ENCODE measurements at regions not wholly inside any gene's neighbourhood (a gene's known extent, or its start where the extent isn't known, plus 50 kb on each side); places are given as distances from the start of the nearest gene placed in this dataset.
A peak's percentile ranks its signal among the peaks of the same experiment; 100 is the strongest.
"Not testable (repeated sequence)": the region's sequence is repeated elsewhere in the genome, so short reads cannot be mapped to it uniquely, and the experiment has no call there.

DNA sequence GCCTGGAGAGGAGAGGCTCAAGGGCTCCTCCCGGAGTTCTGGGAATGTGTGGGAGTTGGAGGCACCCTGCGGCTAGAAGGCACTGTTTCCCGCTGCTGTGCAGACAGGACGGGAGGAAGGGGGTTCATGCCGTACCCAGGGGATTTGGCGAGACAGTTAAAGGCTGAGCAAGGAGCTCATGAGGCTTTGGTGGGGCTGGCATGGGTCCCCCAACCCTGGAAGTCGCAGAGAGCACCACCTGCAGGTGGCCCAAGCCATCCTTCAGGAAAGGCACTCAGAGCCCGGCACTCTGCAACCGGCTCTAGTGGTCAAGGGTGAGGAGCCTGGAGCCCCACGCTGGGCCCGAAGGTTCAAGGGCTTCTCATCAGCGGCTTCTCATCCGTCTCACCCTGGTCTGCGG, 138.2 kb downstream of the NPIPB11 start:
- CTCF ChIA-PET; H3K36me3 ChIP-seq (ENCODE audit: control insufficient read depth in 2 of 3, insufficient read depth in 3 of 3, low read length in 3 of 3); H3K4me1 ChIP-seq (ENCODE audit: control insufficient read depth in 2 of 2, insufficient read depth in 2 of 2, low read length in 2 of 2); H3K9me3 ChIP-seq (ENCODE audit: control insufficient read depth in 2 of 3, low read length in 3 of 3); POLR2A ChIA-PET; H3K27me3 Mint-ChIP-seq; H3K36me3 Mint-ChIP-seq; H3K4me1 Mint-ChIP-seq; intact Hi-C loops (cut with micrococcal nuclease); H3K27me3 ChIP-seq (ENCODE audit: control insufficient read depth in 2 of 2, insufficient read depth in 2 of 2, low read length in 2 of 2); DNase-seq; H3K27ac ChIP-seq (ENCODE audit: low read depth, low read length); ATAC-seq; H3K27ac Mint-ChIP-seq; H3K4me3 Mint-ChIP-seq; H3K4me3 ChIP-seq (ENCODE audit: low read length); H3K9me3 Mint-ChIP-seq: not testable (repeated sequence)

DNA sequence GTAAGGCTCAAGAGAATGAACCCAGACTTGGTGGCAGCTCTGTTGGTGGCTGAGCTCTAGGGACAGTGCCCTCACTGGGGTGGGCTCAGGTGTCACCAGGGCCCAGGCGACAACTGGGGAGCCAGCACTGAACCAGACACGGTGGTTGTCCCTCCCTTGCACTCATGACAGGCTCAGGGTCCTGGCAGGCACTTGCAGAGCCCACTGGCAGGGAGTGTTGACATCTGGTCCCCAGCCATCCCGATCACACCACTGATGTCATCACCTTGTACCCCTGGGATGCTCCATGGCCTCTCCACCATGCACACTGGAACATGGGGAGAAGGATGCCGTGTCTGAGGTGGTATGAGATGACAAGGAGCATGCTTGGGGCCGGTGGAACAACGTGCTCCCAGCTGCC, 138.6 kb downstream of the NPIPB11 start:
- H3K27ac ChIP-seq (ENCODE audit: low read depth, low read length); POLR2A ChIA-PET; H3K27me3 ChIP-seq (ENCODE audit: control insufficient read depth in 2 of 2, insufficient read depth in 2 of 2, low read length in 2 of 2); H3K4me1 ChIP-seq (ENCODE audit: control insufficient read depth in 2 of 2, insufficient read depth in 2 of 2, low read length in 2 of 2); H3K9me3 ChIP-seq (ENCODE audit: control insufficient read depth in 2 of 3, low read length in 3 of 3); H3K4me1 Mint-ChIP-seq; ATAC-seq; CTCF ChIA-PET; intact Hi-C loops (cut with micrococcal nuclease); H3K4me3 Mint-ChIP-seq; H3K27ac Mint-ChIP-seq; H3K27me3 Mint-ChIP-seq; DNase-seq; H3K36me3 Mint-ChIP-seq; H3K9me3 Mint-ChIP-seq; H3K4me3 ChIP-seq (ENCODE audit: low read length); H3K36me3 ChIP-seq (ENCODE audit: control insufficient read depth in 2 of 3, insufficient read depth in 3 of 3, low read length in 3 of 3): not testable (repeated sequence)

DNA sequence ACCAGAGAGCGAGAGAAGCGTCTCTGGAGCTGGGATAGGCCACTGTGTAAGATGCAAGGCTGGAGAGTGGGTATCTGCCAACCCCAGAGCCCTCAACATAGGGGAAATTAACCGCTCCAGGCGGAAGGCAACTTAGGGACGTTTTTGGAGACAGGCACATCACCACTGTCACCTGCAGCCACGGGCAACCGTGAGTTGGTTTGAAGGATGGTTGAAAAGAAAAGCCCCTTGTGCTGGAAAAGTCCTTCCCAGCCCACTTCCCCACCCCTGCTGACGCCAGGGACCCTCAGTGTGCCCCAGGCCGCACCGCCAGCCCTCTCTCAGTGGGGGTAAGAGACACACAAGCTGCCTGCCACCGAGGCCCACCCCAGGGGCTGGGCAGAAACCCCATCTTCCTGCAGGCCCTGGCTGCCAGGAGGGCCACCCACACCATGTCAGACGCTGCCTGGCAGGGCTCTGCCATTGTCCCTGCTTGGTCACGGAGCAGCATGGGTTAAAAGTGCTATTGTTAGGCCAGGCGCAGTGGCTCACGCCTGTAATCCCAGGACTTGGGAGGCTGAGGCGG, 139.4 kb downstream of the NPIPB11 start:
- H3K4me3 Mint-ChIP-seq; ATAC-seq; POLR2A ChIA-PET; H3K9me3 Mint-ChIP-seq; H3K4me3 ChIP-seq (ENCODE audit: low read length); intact Hi-C loops (cut with micrococcal nuclease); DNase-seq; H3K4me1 Mint-ChIP-seq; H3K27me3 ChIP-seq (ENCODE audit: control insufficient read depth in 2 of 2, insufficient read depth in 2 of 2, low read length in 2 of 2); CTCF ChIA-PET; H3K36me3 Mint-ChIP-seq; H3K27ac ChIP-seq (ENCODE audit: low read depth, low read length); H3K9me3 ChIP-seq (ENCODE audit: control insufficient read depth in 2 of 3, low read length in 3 of 3); H3K27me3 Mint-ChIP-seq; H3K36me3 ChIP-seq (ENCODE audit: control insufficient read depth in 2 of 3, insufficient read depth in 3 of 3, low read length in 3 of 3); H3K27ac Mint-ChIP-seq; H3K4me1 ChIP-seq (ENCODE audit: control insufficient read depth in 2 of 2, insufficient read depth in 2 of 2, low read length in 2 of 2): not testable (repeated sequence)

DNA sequence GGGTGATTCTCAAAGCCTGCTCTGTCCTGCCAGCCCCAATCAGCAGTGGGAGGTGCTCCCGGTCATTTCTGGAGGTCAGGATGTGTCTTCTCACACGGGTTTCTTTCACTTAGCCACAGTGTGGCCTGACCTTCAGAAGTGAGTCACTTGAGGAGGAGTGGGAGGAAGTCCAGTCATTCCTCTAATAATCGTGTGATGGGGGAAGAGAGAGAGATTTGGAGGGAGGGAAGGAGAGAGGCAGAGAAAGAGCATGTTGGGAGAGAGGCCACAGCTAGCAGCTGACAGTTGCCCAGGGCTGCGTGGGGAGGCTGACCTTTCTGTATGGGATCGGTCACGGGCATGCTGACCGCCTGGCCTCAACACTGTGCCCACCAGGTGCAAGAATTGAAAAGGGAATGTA, 139.9 kb downstream of the NPIPB11 start:
- H3K27me3 ChIP-seq (ENCODE audit: control insufficient read depth in 2 of 2, insufficient read depth in 2 of 2, low read length in 2 of 2); H3K36me3 Mint-ChIP-seq; H3K27ac Mint-ChIP-seq; CTCF ChIA-PET; H3K4me3 Mint-ChIP-seq; H3K9me3 Mint-ChIP-seq; H3K27ac ChIP-seq (ENCODE audit: low read depth, low read length); H3K9me3 ChIP-seq (ENCODE audit: control insufficient read depth in 2 of 3, low read length in 3 of 3); H3K4me1 ChIP-seq (ENCODE audit: control insufficient read depth in 2 of 2, insufficient read depth in 2 of 2, low read length in 2 of 2); intact Hi-C loops (cut with micrococcal nuclease); POLR2A ChIA-PET; H3K36me3 ChIP-seq (ENCODE audit: control insufficient read depth in 2 of 3, insufficient read depth in 3 of 3, low read length in 3 of 3); H3K4me1 Mint-ChIP-seq; H3K4me3 ChIP-seq (ENCODE audit: low read length); DNase-seq; H3K27me3 Mint-ChIP-seq: not testable (repeated sequence)
- ATAC-seq = peak; percentile 36

DNA sequence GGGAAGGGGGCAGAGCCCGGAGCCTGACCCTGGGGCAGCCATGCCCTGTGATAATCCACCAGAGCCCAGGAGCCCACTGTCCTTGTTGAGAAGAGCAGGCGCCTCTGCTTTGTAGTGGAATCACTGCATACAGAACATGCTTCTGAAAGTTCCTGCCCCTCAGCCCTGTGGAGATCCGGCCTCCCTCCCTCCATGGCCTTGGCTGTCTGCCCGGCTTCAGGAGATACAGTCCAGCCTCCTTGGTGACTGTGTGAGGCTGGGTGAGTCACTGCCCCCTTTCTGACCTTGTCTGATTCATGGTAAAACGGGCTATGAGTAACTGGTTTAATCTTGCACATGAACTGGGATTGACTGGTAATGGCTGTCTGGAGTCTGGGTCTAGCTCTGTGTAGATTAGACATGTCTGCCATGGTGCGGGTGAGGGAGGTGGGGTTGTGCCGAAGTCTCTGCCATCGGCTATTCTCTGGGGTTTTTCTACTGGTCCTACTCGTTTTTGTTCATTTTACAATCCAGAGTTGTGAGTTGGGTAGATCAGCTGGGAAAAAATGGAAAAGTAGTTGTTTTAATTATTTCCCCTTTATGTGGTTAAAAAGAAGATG, 141.2 kb downstream of the NPIPB11 start:
- H3K27me3 Mint-ChIP-seq; H3K36me3 Mint-ChIP-seq; H3K4me1 Mint-ChIP-seq; H3K27ac ChIP-seq (ENCODE audit: low read depth, low read length); intact Hi-C loops (cut with micrococcal nuclease); H3K9me3 ChIP-seq (ENCODE audit: control insufficient read depth in 2 of 3, low read length in 3 of 3); H3K36me3 ChIP-seq (ENCODE audit: control insufficient read depth in 2 of 3, insufficient read depth in 3 of 3, low read length in 3 of 3); H3K27ac Mint-ChIP-seq; CTCF ChIA-PET; DNase-seq; H3K4me1 ChIP-seq (ENCODE audit: control insufficient read depth in 2 of 2, insufficient read depth in 2 of 2, low read length in 2 of 2); H3K4me3 Mint-ChIP-seq; H3K27me3 ChIP-seq (ENCODE audit: control insufficient read depth in 2 of 2, insufficient read depth in 2 of 2, low read length in 2 of 2); H3K9me3 Mint-ChIP-seq; H3K4me3 ChIP-seq (ENCODE audit: low read length): not testable (repeated sequence)
- POLR2A ChIA-PET = interaction anchor here (0.6 kb wide), 1 partner anchor 20 kb away, joined by 3 read pairs; no protein-coding TSS in a partner anchor
- peak; percentile 85 for ATAC-seq

DNA sequence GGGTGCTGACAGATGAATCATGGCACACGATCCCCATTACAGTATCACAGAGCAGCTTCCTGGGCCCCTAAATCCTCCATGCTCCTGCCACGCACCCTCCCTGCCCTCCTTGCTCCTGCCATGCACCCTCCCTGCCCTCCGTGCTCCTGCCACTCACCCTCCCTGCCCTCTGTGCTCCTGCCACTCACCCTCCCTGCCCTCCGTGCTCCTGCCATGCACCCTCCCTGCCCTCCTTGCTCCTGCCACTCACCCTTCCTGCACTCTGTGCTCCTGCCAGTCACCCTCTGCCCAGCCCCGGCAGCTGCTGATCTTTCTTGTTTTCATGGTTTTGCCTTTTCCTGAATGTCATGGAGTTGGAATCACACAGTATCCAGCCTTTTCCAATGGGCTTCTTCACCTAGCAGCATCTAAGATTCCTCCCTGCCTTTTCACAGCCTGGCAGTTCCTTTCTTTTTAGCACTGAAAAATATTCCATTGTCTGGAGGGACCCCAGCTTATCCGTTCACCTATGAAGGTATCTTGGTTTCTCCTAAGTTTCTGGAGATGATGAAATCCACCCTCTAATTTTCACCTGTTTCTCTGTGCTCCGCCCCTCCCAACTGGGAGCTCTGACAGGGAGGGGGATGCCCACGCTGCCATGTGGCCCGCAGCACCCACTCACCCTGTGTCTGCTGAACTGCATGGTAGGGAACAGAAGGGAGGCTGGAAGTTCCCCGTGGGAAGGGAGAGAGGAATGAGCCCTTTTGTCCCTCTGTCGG, 142.3 kb downstream of the NPIPB11 start:
- H3K4me3 ChIP-seq (ENCODE audit: low read length); POLR2A ChIA-PET; H3K27ac ChIP-seq (ENCODE audit: low read depth, low read length); CTCF ChIA-PET; H3K27me3 Mint-ChIP-seq; H3K4me1 Mint-ChIP-seq; H3K4me1 ChIP-seq (ENCODE audit: control insufficient read depth in 2 of 2, insufficient read depth in 2 of 2, low read length in 2 of 2); H3K36me3 ChIP-seq (ENCODE audit: control insufficient read depth in 2 of 3, insufficient read depth in 3 of 3, low read length in 3 of 3); H3K27ac Mint-ChIP-seq; H3K9me3 ChIP-seq (ENCODE audit: control insufficient read depth in 2 of 3, low read length in 3 of 3); DNase-seq; ATAC-seq; H3K27me3 ChIP-seq (ENCODE audit: control insufficient read depth in 2 of 2, insufficient read depth in 2 of 2, low read length in 2 of 2); intact Hi-C loops (cut with micrococcal nuclease); H3K9me3 Mint-ChIP-seq; H3K4me3 Mint-ChIP-seq; H3K36me3 Mint-ChIP-seq: not testable (repeated sequence)

DNA sequence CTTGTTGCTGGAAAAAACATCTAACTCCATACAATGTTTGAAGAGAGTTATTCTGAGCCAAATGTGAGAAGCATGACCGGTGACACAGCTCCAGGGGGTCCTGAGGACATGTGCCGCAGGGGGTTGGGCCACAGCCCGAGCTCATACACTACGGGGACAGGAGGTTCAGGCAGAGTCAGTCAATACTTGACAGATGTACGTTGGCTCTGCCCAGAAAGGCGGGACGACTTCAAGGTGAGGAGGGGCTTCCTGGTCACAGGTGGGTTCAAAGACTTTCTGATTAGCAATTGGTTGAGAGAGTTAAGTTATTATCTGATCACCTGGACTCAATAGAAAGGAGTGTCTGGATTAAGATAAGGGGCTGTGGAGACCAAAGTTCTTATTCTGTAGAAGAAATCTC, 143.8 kb downstream of the NPIPB11 start:
- H3K27ac Mint-ChIP-seq; H3K9me3 Mint-ChIP-seq; H3K4me3 ChIP-seq (ENCODE audit: low read length); POLR2A ChIA-PET; H3K27me3 Mint-ChIP-seq; DNase-seq; CTCF ChIA-PET; ATAC-seq; H3K4me1 Mint-ChIP-seq; H3K9me3 ChIP-seq (ENCODE audit: control insufficient read depth in 2 of 3, low read length in 3 of 3); H3K36me3 Mint-ChIP-seq; H3K27ac ChIP-seq (ENCODE audit: low read depth, low read length); H3K36me3 ChIP-seq (ENCODE audit: control insufficient read depth in 2 of 3, insufficient read depth in 3 of 3, low read length in 3 of 3); intact Hi-C loops (cut with micrococcal nuclease); H3K27me3 ChIP-seq (ENCODE audit: control insufficient read depth in 2 of 2, insufficient read depth in 2 of 2, low read length in 2 of 2); H3K4me1 ChIP-seq (ENCODE audit: control insufficient read depth in 2 of 2, insufficient read depth in 2 of 2, low read length in 2 of 2); H3K4me3 Mint-ChIP-seq: not testable (repeated sequence)

Measured in naive thymus-derived CD4-positive, alpha-beta T cell (primary cell).